Mammary epithelial cell (primary cell): ENCODE measurements at regions not wholly inside any gene's neighbourhood (a gene's known extent, or its start where the extent isn't known, plus 50 kb on each side); places are given as distances from the start of the nearest gene placed in this dataset.

Experiments used
- CTCF ChIP-seq, 2 donors: IDR thresholded peaks in 1 of 2; conservative IDR thresholded peaks in 1 of 2; 2 replicates each; pipeline ENCODE4 v1.5.1; 2011 to 2012; ENCODE audit warnings: inconsistent platforms in 2 of 2, low read length in 2 of 2, mild to moderate bottlenecking in 2 of 2, control low read depth in 1 of 2, low read depth in 1 of 2; ENCODE audit not compliant: insufficient read depth in 1 of 2; ENCODE audit errors: extremely low read depth in 1 of 2
- EZH2 ChIP-seq: IDR thresholded peaks from 2 replicates; pipeline ENCODE4 v1.6.1; 2012; ENCODE audit warnings: low read length, inconsistent platforms, borderline replicate concordance

DNA sequence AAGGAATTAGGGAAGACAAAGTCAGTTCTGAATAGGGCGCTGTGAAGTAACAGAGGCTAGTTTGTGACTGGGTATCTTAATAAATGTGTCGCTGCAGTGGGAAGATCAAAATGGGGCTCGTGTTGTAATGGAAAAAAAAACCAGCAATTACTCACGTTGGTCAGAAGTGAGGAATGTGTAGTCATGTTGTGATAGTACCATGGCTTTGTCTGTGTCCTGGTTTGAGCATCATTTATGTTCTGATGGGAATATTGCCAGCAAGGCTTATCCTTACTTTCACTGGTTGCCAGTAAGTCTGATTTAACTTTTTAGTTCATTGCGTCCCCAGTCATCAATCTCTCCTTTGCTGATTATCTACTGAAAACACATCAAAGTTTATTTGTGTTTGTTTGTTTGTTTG is 467.6 kb downstream of the NYAP2 start:
- TF ChIP-seq CTCF (conservative IDR thresholded peaks at IDR 0.05 in 1 of 2, IDR thresholded peaks at IDR 0.05 in 1 of 2; ENCODE audit: extremely low read depth in 1 of 2, insufficient read depth in 1 of 2, low read depth in 1 of 2, low read length in 2 of 2) (no peak), EZH2 (no peak)
